ENCODE measurements at regions not wholly inside any gene's neighbourhood (a gene's known extent, or its start where the extent isn't known, plus 50 kb on each side); places are given as distances from the start of the nearest gene placed in this dataset.

DNA sequence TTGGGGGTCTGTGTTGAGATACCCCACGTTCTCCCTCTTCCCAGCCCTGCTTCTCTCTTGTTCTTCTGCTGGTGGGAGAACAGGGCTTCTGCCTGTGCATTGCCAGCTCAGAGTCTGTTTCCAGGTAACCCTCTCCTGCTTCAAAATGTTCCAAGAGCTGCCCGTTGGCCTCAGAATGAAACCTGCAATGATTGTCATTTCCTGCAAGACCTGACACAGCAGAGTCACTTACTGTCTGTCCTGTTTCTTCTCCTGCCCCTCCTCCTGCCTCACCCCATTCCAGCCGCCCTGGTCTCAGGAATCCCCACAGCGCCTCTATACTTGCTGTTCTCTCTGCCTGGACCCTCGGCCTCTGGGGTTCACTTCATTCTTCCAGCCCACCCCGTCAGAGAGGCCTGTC, 81.4 kb upstream of the ARID1B start:
- TF ChIP-seq REST (IDR thresholded peaks at IDR 0.05; ENCODE audit: insufficient replicate concordance, low read depth) (no peak), POLR2AphosphoS5 (IDR thresholded peaks at IDR 0.05; ENCODE audit: low read depth) (no peak), GABPA (IDR thresholded peaks at IDR 0.05; ENCODE audit: low read depth) (no peak)
- TF ChIP-seq, protein P1, sequence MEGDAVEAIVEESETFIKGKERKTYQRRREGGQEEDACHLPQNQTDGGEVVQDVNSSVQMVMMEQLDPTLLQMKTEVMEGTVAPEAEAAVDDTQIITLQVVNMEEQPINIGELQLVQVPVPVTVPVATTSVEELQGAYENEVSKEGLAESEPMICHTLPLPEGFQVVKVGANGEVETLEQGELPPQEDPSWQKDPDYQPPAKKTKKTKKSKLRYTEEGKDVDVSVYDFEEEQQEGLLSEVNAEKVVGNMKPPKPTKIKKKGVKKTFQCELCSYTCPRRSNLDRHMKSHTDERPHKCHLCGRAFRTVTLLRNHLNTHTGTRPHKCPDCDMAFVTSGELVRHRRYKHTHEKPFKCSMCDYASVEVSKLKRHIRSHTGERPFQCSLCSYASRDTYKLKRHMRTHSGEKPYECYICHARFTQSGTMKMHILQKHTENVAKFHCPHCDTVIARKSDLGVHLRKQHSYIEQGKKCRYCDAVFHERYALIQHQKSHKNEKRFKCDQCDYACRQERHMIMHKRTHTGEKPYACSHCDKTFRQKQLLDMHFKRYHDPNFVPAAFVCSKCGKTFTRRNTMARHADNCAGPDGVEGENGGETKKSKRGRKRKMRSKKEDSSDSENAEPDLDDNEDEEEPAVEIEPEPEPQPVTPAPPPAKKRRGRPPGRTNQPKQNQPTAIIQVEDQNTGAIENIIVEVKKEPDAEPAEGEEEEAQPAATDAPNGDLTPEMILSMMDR (IDR thresholded peaks at IDR 0.05; ENCODE audit: insufficient read depth, low read length): no peak
